GM12878 (cell line): ENCODE measurements at regions not wholly inside any gene's neighbourhood (a gene's known extent, or its start where the extent isn't known, plus 50 kb on each side); places are given as distances from the start of the nearest gene placed in this dataset.

Experiments used
- ATF2 ChIP-seq: IDR thresholded peaks from 2 replicates; pipeline ENCODE4 v1.6.1; 2012; ENCODE audit warnings: low read length, inconsistent platforms
- BCL3 ChIP-seq: IDR thresholded peaks from 2 replicates; pipeline ENCODE4 v1.6.1; 2011; ENCODE audit warnings: borderline replicate concordance, low read depth, mild to moderate bottlenecking, moderate library complexity, low read length; ENCODE audit not compliant: insufficient read depth, poor library complexity, severe bottlenecking
- BRCA1 ChIP-seq: IDR thresholded peaks from 2 replicates; pipeline ENCODE4 v1.6.1; 2011; ENCODE audit warnings: low read depth, low read length, improper control_type of control experiment
- CTCF ChIP-seq, 3 experiments: IDR thresholded peaks in 2 of 3; conservative IDR thresholded peaks in 1 of 3; 2 replicates each; pipeline ENCODE4 v1.5.1; 2011; ENCODE audit warnings: low read depth in 3 of 3, low read length in 3 of 3, mild to moderate bottlenecking in 3 of 3, control low read depth in 2 of 3, moderate library complexity in 2 of 3, inconsistent platforms in 1 of 3, mixed read lengths in 1 of 3; ENCODE audit not compliant: control insufficient read depth in 2 of 3, insufficient read depth in 1 of 3; ENCODE audit errors: extremely low read depth in 1 of 3
- MYC ChIP-seq: IDR thresholded peaks from 2 replicates; pipeline ENCODE4 v1.6.1; 2011; ENCODE audit warnings: mild to moderate bottlenecking, low read length, moderate library complexity, inconsistent platforms; ENCODE audit not compliant: insufficient read depth, insufficient replicate concordance, insufficient read length, severe bottlenecking
- NFYA ChIP-seq: IDR thresholded peaks from 2 replicates; pipeline ENCODE4 v1.6.1; 2011; ENCODE audit warnings: low read depth, mild to moderate bottlenecking, low read length, improper control_type of control experiment, borderline replicate concordance
- SPI1 ChIP-seq: IDR thresholded peaks from 2 replicates; pipeline ENCODE4 v1.6.1; 2011; ENCODE audit warnings: low read depth, mild to moderate bottlenecking, low read length, moderate library complexity, borderline replicate concordance; ENCODE audit not compliant: insufficient read depth
- TCF7 ChIP-seq: IDR thresholded peaks from 2 replicates; pipeline ENCODE4 v1.6.1; 2014; ENCODE audit warnings: antibody characterized with exemption, borderline replicate concordance
- ZNF24 ChIP-seq: fragments of 450-650 bp; IDR thresholded peaks from 2 replicates; pipeline ENCODE4 v1.6.1; 2017; ENCODE audit warnings: antibody characterized with exemption, mild to moderate bottlenecking
- ZNF274 ChIP-seq: IDR thresholded peaks from one replicate; pipeline ENCODE4 v1.8.0; 2011; ENCODE audit not compliant: insufficient read length, insufficient read depth

GRCh38 chr11:101812546-101812945 is 102.3 kb upstream of the CEP126 start:
- TF ChIP-seq ZNF24 (no peak), ZNF274 (no peak), SPI1 (no peak), TCF7 (no peak), BRCA1 (no peak), BCL3 (no peak), NFYA (no peak), CTCF (IDR thresholded peaks at IDR 0.05 in 2 of 3, conservative IDR thresholded peaks at IDR 0.05 in 1 of 3; ENCODE audit: control insufficient read depth in 2 of 3, extremely low read depth in 1 of 3, insufficient read depth in 1 of 3, low read depth in 3 of 3, low read length in 3 of 3) (no peak), MYC (no peak), ATF2 (no peak)
